ENCODE measurements at regions not wholly inside any gene's neighbourhood (a gene's known extent, or its start where the extent isn't known, plus 50 kb on each side); places are given as distances from the start of the nearest gene placed in this dataset.

GRCh38 chr16:66224626-66225025, 141.9 kb upstream of the CDH5 start:
- TF ChIP-seq CTCF (IDR thresholded peaks at IDR 0.05): no peak

GRCh38 chr16:66224186-66224585, 142.3 kb upstream of the CDH5 start:
- TF ChIP-seq CTCF (IDR thresholded peaks at IDR 0.05): no peak

- TF ChIP-seq CTCF (IDR thresholded peaks at IDR 0.05): no peak
These were observed 143.2 kb upstream of the CDH5 start for GRCh38 chr16:66223176-66223780.

- no peak for TF ChIP-seq CTCF (IDR thresholded peaks at IDR 0.05)
These were observed 143.7 kb upstream of the CDH5 start for GRCh38 chr16:66222756-66223155.

GRCh38 chr16:66220702-66221101, 145.8 kb upstream of the CDH5 start:
- no peak for TF ChIP-seq CTCF (IDR thresholded peaks at IDR 0.05)

GRCh38 chr16:66219491-66219890, 147.0 kb upstream of the CDH5 start:
- no peak for TF ChIP-seq CTCF (IDR thresholded peaks at IDR 0.05)

- no peak for TF ChIP-seq CTCF (IDR thresholded peaks at IDR 0.05)
These were observed 154.1 kb upstream of the CDH5 start for GRCh38 chr16:66212428-66212827.

- TF ChIP-seq CTCF (IDR thresholded peaks at IDR 0.05): no peak
These were observed 154.8 kb upstream of the CDH5 start for GRCh38 chr16:66211651-66212050.
